Rectal smooth muscle tissue (tissue), 1 donor: ENCODE measurements at regions not wholly inside any gene's neighbourhood (a gene's known extent, or its start where the extent isn't known, plus 50 kb on each side); places are given as distances from the start of the nearest gene placed in this dataset.
"Not testable (repeated sequence)": the region's sequence is repeated elsewhere in the genome, so short reads cannot be mapped to it uniquely, and the experiment has no call there.

Experiments
- H3K27ac ChIP-seq: one replicate; pipeline ENCODE4 v1.7.0; 2013; ENCODE audit warnings: low read depth, low read length, inconsistent platforms
- H3K27me3 ChIP-seq: one replicate; pipeline ENCODE4 v1.7.0; 2013; ENCODE audit warnings: low read length; ENCODE audit not compliant: control insufficient read depth, insufficient read depth
- H3K36me3 ChIP-seq: one replicate; pipeline ENCODE4 v1.7.0; 2013; ENCODE audit warnings: low read length; ENCODE audit not compliant: control insufficient read depth, insufficient read depth
- H3K4me1 ChIP-seq: one replicate; pipeline ENCODE4 v1.7.0; 2013; ENCODE audit warnings: low read length; ENCODE audit not compliant: control insufficient read depth, insufficient read depth
- H3K4me3 ChIP-seq: one replicate; pipeline ENCODE4 v1.7.0; 2013; ENCODE audit warnings: low read length
- H3K9ac ChIP-seq: one replicate; pipeline ENCODE4 v1.7.0; 2013; ENCODE audit warnings: low read length

GRCh38 chr4:9110700-9111099, 59.5 kb upstream of the FAM90A26 start:
- H3K27me3 ChIP-seq, H3K4me1 ChIP-seq, H3K27ac ChIP-seq, H3K4me3 ChIP-seq, H3K36me3 ChIP-seq, H3K9ac ChIP-seq: not testable (repeated sequence)

- H3K4me1 ChIP-seq, H3K27me3 ChIP-seq, H3K36me3 ChIP-seq, H3K27ac ChIP-seq, H3K4me3 ChIP-seq, H3K9ac ChIP-seq: not testable (repeated sequence)
Measured at GRCh38 chr4:9103148-9103524, 67.1 kb upstream of the FAM90A26 start.

- not testable (repeated sequence) for H3K27ac ChIP-seq, H3K4me1 ChIP-seq, H3K36me3 ChIP-seq, H3K9ac ChIP-seq, H3K4me3 ChIP-seq, H3K27me3 ChIP-seq
Measured at GRCh38 chr4:9102471-9103147, 67.6 kb upstream of the FAM90A26 start.

- not testable (repeated sequence) for H3K27me3 ChIP-seq, H3K4me3 ChIP-seq, H3K9ac ChIP-seq, H3K4me1 ChIP-seq, H3K36me3 ChIP-seq, H3K27ac ChIP-seq
Measured at GRCh38 chr4:9096330-9096729, 73.9 kb upstream of the FAM90A26 start.

- not testable (repeated sequence) for H3K27ac ChIP-seq, H3K9ac ChIP-seq, H3K36me3 ChIP-seq, H3K27me3 ChIP-seq, H3K4me1 ChIP-seq, H3K4me3 ChIP-seq
Measured at GRCh38 chr4:9078796-9079195, 91.4 kb upstream of the FAM90A26 start.

GRCh38 chr4:9076974-9077373, 93.2 kb upstream of the FAM90A26 start:
- H3K4me1 ChIP-seq, H3K9ac ChIP-seq, H3K27ac ChIP-seq, H3K4me3 ChIP-seq, H3K27me3 ChIP-seq, H3K36me3 ChIP-seq: not testable (repeated sequence)

- not testable (repeated sequence) for H3K4me1 ChIP-seq, H3K27me3 ChIP-seq, H3K9ac ChIP-seq, H3K27ac ChIP-seq, H3K36me3 ChIP-seq, H3K4me3 ChIP-seq
Measured at GRCh38 chr4:9076486-9076885, 93.7 kb upstream of the FAM90A26 start.

GRCh38 chr4:9073371-9073770, 96.8 kb upstream of the FAM90A26 start:
- not testable (repeated sequence) for H3K27ac ChIP-seq, H3K4me3 ChIP-seq, H3K27me3 ChIP-seq, H3K9ac ChIP-seq, H3K4me1 ChIP-seq, H3K36me3 ChIP-seq

- H3K9ac ChIP-seq, H3K4me1 ChIP-seq, H3K27me3 ChIP-seq, H3K36me3 ChIP-seq, H3K4me3 ChIP-seq, H3K27ac ChIP-seq: not testable (repeated sequence)
Measured at GRCh38 chr4:9072521-9073220, 97.5 kb upstream of the FAM90A26 start.

GRCh38 chr4:9067923-9068322, 102.3 kb upstream of the FAM90A26 start:
- not testable (repeated sequence) for H3K4me1 ChIP-seq, H3K9ac ChIP-seq

GRCh38 chr4:9063612-9064011, 106.6 kb upstream of the FAM90A26 start:
- not testable (repeated sequence) for H3K27me3 ChIP-seq, H3K27ac ChIP-seq, H3K36me3 ChIP-seq, H3K4me1 ChIP-seq, H3K9ac ChIP-seq, H3K4me3 ChIP-seq

More at GRCh38 chr4:9067923-9068322, 102.3 kb upstream of the FAM90A26 start:
- not testable (repeated sequence) for H3K36me3 ChIP-seq, H3K4me3 ChIP-seq, H3K27ac ChIP-seq, H3K27me3 ChIP-seq

- not testable (repeated sequence) for H3K4me1 ChIP-seq, H3K36me3 ChIP-seq, H3K4me3 ChIP-seq, H3K9ac ChIP-seq, H3K27ac ChIP-seq, H3K27me3 ChIP-seq
Measured at GRCh38 chr4:9024866-9025265, 145.3 kb upstream of the FAM90A26 start.

- H3K4me3 ChIP-seq, H3K27me3 ChIP-seq, H3K4me1 ChIP-seq, H3K36me3 ChIP-seq, H3K9ac ChIP-seq, H3K27ac ChIP-seq: not testable (repeated sequence)
Measured at GRCh38 chr4:9009792-9010191, 138.2 kb upstream of the HMX1 start.
